Keratinocyte (primary cell): ENCODE measurements at regions not wholly inside any gene's neighbourhood (a gene's known extent, or its start where the extent isn't known, plus 50 kb on each side); places are given as distances from the start of the nearest gene placed in this dataset.

Experiments used
- DNase-seq: peaks from one replicate; pipeline ENCODE4 v3.0.0-alpha.2; 2011; ENCODE audit warnings: low read depth, missing footprints, low spot score
- FAIRE-seq: peaks from 2 replicates; lab custom pipeline; 2011; peaks lifted over from hg19 to GRCh38; lab: Jason Lieb, UNC
- H2AFZ ChIP-seq: 2 replicates; pipeline ENCODE4 v1.6.0; 2012; ENCODE audit warnings: low read length, control low read depth, inconsistent platforms; ENCODE audit not compliant: control insufficient read depth
- H3K27ac ChIP-seq: 2 replicates; pipeline ENCODE4 v1.5.1; 2011; ENCODE audit warnings: low read length; ENCODE audit not compliant: control insufficient read depth, insufficient read depth
- H3K27me3 ChIP-seq: 3 replicates; pipeline ENCODE4 v1.6.0; 2011; ENCODE audit warnings: low read length; ENCODE audit not compliant: control insufficient read depth, insufficient read depth; ENCODE audit errors: extremely low read depth
- H3K36me3 ChIP-seq, 2 experiments: 2 replicates in 1 of 2; 3 replicates in 1 of 2; pipeline ENCODE4 v1.5.1; 2011; ENCODE audit warnings: low read length in 2 of 2, mild to moderate bottlenecking in 1 of 2; ENCODE audit not compliant: control insufficient read depth in 2 of 2, insufficient read depth in 2 of 2; ENCODE audit errors: extremely low read depth in 1 of 2
- H3K4me1 ChIP-seq: 3 replicates; pipeline ENCODE4 v1.5.1; 2011; ENCODE audit warnings: low read length; ENCODE audit not compliant: control insufficient read depth, insufficient read depth; ENCODE audit errors: extremely low read depth
- H3K4me2 ChIP-seq: 3 replicates; pipeline ENCODE4 v1.6.0; 2011; ENCODE audit warnings: low read depth, low read length; ENCODE audit not compliant: control insufficient read depth, insufficient read depth; ENCODE audit errors: extremely low read depth
- H3K4me3 ChIP-seq, 3 experiments: fragments of 200-600 bp in 1 of 3; sonication (generic) in 1 of 3; 2 replicates in 2 of 3; 3 replicates in 1 of 3; pipeline ENCODE4 v1.5.1; 2011 to 2016; ENCODE audit warnings: low read length in 3 of 3, mild to moderate bottlenecking in 3 of 3, control low read depth in 2 of 3, inconsistent platforms in 1 of 3, low read depth in 1 of 3, mixed read lengths in 1 of 3, mixed run types in 1 of 3, moderate library complexity in 1 of 3; ENCODE audit not compliant: control insufficient read depth in 2 of 3, insufficient read depth in 2 of 3; ENCODE audit errors: extremely low read depth in 1 of 3
- H3K79me2 ChIP-seq: 2 replicates; pipeline ENCODE4 v1.6.0; 2012; ENCODE audit warnings: low read length; ENCODE audit not compliant: control insufficient read depth, insufficient read depth
- H3K9ac ChIP-seq: 3 replicates; pipeline ENCODE4 v1.6.0; 2011; ENCODE audit warnings: low read length; ENCODE audit not compliant: control insufficient read depth, insufficient read depth; ENCODE audit errors: extremely low read depth
- H3K9me1 ChIP-seq: 3 replicates; pipeline ENCODE4 v1.6.0; 2011; ENCODE audit warnings: low read length; ENCODE audit not compliant: control insufficient read depth, insufficient read depth; ENCODE audit errors: extremely low read depth
- H3K9me3 ChIP-seq: 2 replicates; pipeline ENCODE4 v1.5.1; 2012; ENCODE audit warnings: low read depth, low read length; ENCODE audit not compliant: control insufficient read depth
- H4K20me1 ChIP-seq: 3 replicates; pipeline ENCODE4 v1.6.0; 2011; ENCODE audit warnings: low read length; ENCODE audit not compliant: control insufficient read depth, insufficient read depth; ENCODE audit errors: extremely low read depth
- EZH2 ChIP-seq: IDR thresholded peaks from one replicate; pipeline ENCODE4 v1.6.1; 2012; ENCODE audit warnings: inconsistent platforms, mild to moderate bottlenecking, low read length, moderate library complexity
- dilution Hi-C: fragments of 300-500 bp; cut with MboI; formaldehyde crosslinking; loops from one replicate; pipeline ENCODE4 v1.7.0; 2020; ENCODE audit warnings: low sequenced_read_pairs; ENCODE audit not compliant: extremely low pct_ligation_motif_present
- TF ChIP-seq, protein P1 (sequence below), 3 experiments: IDR thresholded peaks in 1 of 3; conservative IDR thresholded peaks in 1 of 3; optimal IDR thresholded peaks in 1 of 3; 2 replicates in 2 of 3; 3 replicates in 1 of 3; pipeline versions ENCODE3 to v1.5.1; 2011; ENCODE audit warnings: low read length in 3 of 3, mild to moderate bottlenecking in 3 of 3, moderate library complexity in 2 of 3, control low read depth in 1 of 3, inconsistent platforms in 1 of 3; ENCODE audit not compliant: insufficient read depth in 2 of 3; ENCODE audit errors: extremely low read depth in 1 of 3

- no peak overlapping the region for H3K9ac ChIP-seq
- FAIRE-seq (no peak), DNase-seq (no peak)
- H3K79me2 ChIP-seq: no peaks in the 10 kb centered on the region
- no peaks in the 10 kb centered on the region for H3K9me3 ChIP-seq
- H3K27ac ChIP-seq: no peak overlapping the region
- no peak overlapping the region for H2AFZ ChIP-seq
- H3K36me3 ChIP-seq: no peaks in the 10 kb centered on the region
- no peak for TF ChIP-seq EZH2
- TF ChIP-seq, protein P1, sequence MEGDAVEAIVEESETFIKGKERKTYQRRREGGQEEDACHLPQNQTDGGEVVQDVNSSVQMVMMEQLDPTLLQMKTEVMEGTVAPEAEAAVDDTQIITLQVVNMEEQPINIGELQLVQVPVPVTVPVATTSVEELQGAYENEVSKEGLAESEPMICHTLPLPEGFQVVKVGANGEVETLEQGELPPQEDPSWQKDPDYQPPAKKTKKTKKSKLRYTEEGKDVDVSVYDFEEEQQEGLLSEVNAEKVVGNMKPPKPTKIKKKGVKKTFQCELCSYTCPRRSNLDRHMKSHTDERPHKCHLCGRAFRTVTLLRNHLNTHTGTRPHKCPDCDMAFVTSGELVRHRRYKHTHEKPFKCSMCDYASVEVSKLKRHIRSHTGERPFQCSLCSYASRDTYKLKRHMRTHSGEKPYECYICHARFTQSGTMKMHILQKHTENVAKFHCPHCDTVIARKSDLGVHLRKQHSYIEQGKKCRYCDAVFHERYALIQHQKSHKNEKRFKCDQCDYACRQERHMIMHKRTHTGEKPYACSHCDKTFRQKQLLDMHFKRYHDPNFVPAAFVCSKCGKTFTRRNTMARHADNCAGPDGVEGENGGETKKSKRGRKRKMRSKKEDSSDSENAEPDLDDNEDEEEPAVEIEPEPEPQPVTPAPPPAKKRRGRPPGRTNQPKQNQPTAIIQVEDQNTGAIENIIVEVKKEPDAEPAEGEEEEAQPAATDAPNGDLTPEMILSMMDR (optimal IDR thresholded peaks at IDR 0.05 in 1 of 3, IDR thresholded peaks at IDR 0.05 in 1 of 3, conservative IDR thresholded peaks at IDR 0.05 in 1 of 3; ENCODE audit: extremely low read depth in 1 of 3, insufficient read depth in 2 of 3, low read length in 3 of 3): no peak
- dilution Hi-C loops: no loop called here
- no peak overlapping the region for H3K4me2 ChIP-seq
- no peak overlapping the region for H3K4me3 ChIP-seq
- no peaks in the 10 kb centered on the region for H4K20me1 ChIP-seq
- H3K9me1 ChIP-seq: no peaks in the 10 kb centered on the region
- H3K27me3 ChIP-seq: no peaks in the 10 kb centered on the region
- H3K4me1 ChIP-seq: peaks cover 3% of the 10 kb centered on the region
These were observed 205.2 kb upstream of the ADCY2 start for GRCh38 chr5:7190712-7191250.

DNA sequence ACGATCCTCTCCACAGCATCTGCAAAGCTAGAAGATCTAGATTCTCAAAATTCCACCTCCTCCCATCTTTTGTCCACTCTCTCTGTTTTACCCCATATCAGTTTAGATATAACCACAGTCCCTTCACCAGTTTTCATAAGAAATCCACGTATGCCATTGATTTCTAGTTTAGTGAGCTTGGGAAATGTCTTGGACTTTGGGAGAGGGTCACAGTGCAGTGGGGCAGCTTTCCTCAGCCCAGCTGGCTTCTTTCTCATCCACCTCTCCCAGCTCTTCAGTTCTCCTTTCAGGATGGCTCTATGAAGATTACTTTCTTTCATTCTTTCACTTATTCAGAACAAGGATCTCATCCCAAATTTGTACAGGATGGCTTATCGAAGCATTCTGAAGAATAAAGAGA, 203.9 kb upstream of the ADCY2 start:
- Histone ChIP-seq H3K4me1 (peaks cover 3% of the 10 kb centered on the region), H3K79me2 (no peaks in the 10 kb centered on the region), H3K9ac (no peak overlapping the region), H3K36me3 (no peaks in the 10 kb centered on the region), H3K4me3 (no peak overlapping the region), H3K27me3 (no peaks in the 10 kb centered on the region), H3K9me3 (no peaks in the 10 kb centered on the region), H3K9me1 (no peaks in the 10 kb centered on the region), H3K4me2 (no peak overlapping the region), H3K27ac (no peak overlapping the region), H2AFZ (no peak overlapping the region), H4K20me1 (no peaks in the 10 kb centered on the region)
- FAIRE-seq (no peak), DNase-seq (no peak)
- dilution Hi-C loops: no loop called here
- TF ChIP-seq, protein P1 (optimal IDR thresholded peaks at IDR 0.05 in 1 of 3, IDR thresholded peaks at IDR 0.05 in 1 of 3, conservative IDR thresholded peaks at IDR 0.05 in 1 of 3; ENCODE audit: extremely low read depth in 1 of 3, insufficient read depth in 2 of 3, low read length in 3 of 3): no peak
- TF ChIP-seq EZH2: no peak
